Transverse colon (tissue), 4 donors: ENCODE measurements at regions not wholly inside any gene's neighbourhood (a gene's known extent, or its start where the extent isn't known, plus 50 kb on each side); places are given as distances from the start of the nearest gene placed in this dataset.

Source experiments
- DNase-seq: peaks from one replicate; pipeline ENCODE4 v3.0.0-alpha.2; 2019
- H3K27ac ChIP-seq, 4 donors: fragments of 200-600 bp; sonication (generic); 2 replicates each; pipeline ENCODE4 v1.5.1; 2016 to 2018; ENCODE audit warnings: inconsistent platforms in 4 of 4
- H3K27me3 ChIP-seq: fragments of 200-600 bp; sonication (generic); 2 replicates; pipeline ENCODE4 v1.5.1; 2017; ENCODE audit warnings: inconsistent platforms
- H3K36me3 ChIP-seq, 4 donors: fragments of 200-600 bp; sonication (generic); 2 replicates each; pipeline ENCODE4 v1.5.1; 2017 to 2019; ENCODE audit warnings: inconsistent platforms in 4 of 4
- H3K4me1 ChIP-seq, 4 donors: fragments of 200-600 bp; sonication (generic); 2 replicates each; pipeline ENCODE4 v1.5.1; 2017 to 2020; ENCODE audit warnings: inconsistent platforms in 4 of 4
- H3K4me3 ChIP-seq, 4 donors: fragments of 200-600 bp; sonication (generic); 1 replicate in 1 of 4; 2 replicates in 3 of 4; pipeline versions ENCODE4 v1.5.1 to v1.6.1; 2017 to 2019; ENCODE audit warnings: inconsistent platforms in 4 of 4
- H3K9me3 ChIP-seq, 2 donors: fragments of 200-600 bp; sonication (generic); 2 replicates each; pipeline ENCODE4 v1.5.1; 2017 to 2019; ENCODE audit warnings: inconsistent platforms in 2 of 2
- CTCF ChIP-seq, 5 experiments: fragments of 200-600 bp in 3 of 5; fragments of 450-650 bp in 2 of 5; sonication (generic) in 3 of 5; IDR thresholded peaks; 1 replicate in 2 of 5; 2 replicates in 3 of 5; pipeline ENCODE4 v1.5.1; 2016 to 2017; ENCODE audit warnings: antibody characterized with exemption in 5 of 5, inconsistent platforms in 3 of 5, mild to moderate bottlenecking in 2 of 5, moderate library complexity in 1 of 5
- EP300 ChIP-seq: sonication (generic); formaldehyde crosslinking; IDR thresholded peaks from one replicate; pipeline ENCODE4 v1.6.1; 2017; ENCODE audit warnings: antibody characterized with exemption, low read depth
- POLR2A ChIP-seq: fragments of 450-650 bp; IDR thresholded peaks from one replicate; pipeline ENCODE4 v1.6.1; 2016; ENCODE audit warnings: antibody characterized with exemption, mild to moderate bottlenecking, moderate library complexity
- POLR2AphosphoS5 ChIP-seq, 3 donors: sonication (generic); formaldehyde crosslinking; IDR thresholded peaks; one replicate each; pipeline ENCODE4 v1.6.1; 2016; ENCODE audit warnings: antibody characterized with exemption in 3 of 3
- WGBS, 2 donors: methylation state at CpG; one replicate each; pipeline ENCODE4 v1.1.5; 2018; ENCODE audit warnings: low coverage in 1 of 2; 5-methylcytosine and 5-hydroxymethylcytosine counted together
- in situ Hi-C, 4 donors: fragments of 200-750 bp; cut with MboI; loops; one replicate each; pipeline versions ENCODE4 v1.15.0 to v1.15.1; 2017; ENCODE audit warnings: low sequenced_read_pairs in 3 of 4, low pct_ligation_motif_present in 1 of 4, low pct_unique_long_range_greater_than_20kb in 1 of 4
- intact Hi-C: fragments of 100-400 bp; cut with DNase I; formaldehyde crosslinking; loops from one replicate; pipeline ENCODE4 v1.15.1; 2023; ENCODE audit warnings: low total_unique reads

GRCh38 chr2:11022591-11023273, 111.0 kb downstream of the KCNF1 start:
- H3K4me1 ChIP-seq: no peaks in the 10 kb centered on the region
- peaks cover 4% of the 10 kb centered on the region for H3K27me3 ChIP-seq
- H3K4me3 ChIP-seq: no peak overlapping the region
- WGBS, 2 donors: 74% methylated on average over 12 of the region's 12 CpGs; no CpG with 5 or more reads in 1 of the 2 donors
- in situ Hi-C loops (no loop called here), intact Hi-C loops (no loop called here)
- no peaks in the 10 kb centered on the region for H3K9me3 ChIP-seq
- no peak for DNase-seq
- no peaks in the 10 kb centered on the region for H3K36me3 ChIP-seq
- H3K27ac ChIP-seq: no peak overlapping the region
- no peak for TF ChIP-seq POLR2AphosphoS5 (IDR thresholded peaks at IDR 0.05)
- no peak for TF ChIP-seq EP300
- no peak for TF ChIP-seq POLR2A
- TF ChIP-seq CTCF (IDR thresholded peaks at IDR 0.05): no peak

- Histone ChIP-seq H3K27ac (no peak overlapping the region), H3K4me1 (no peaks in the 10 kb centered on the region), H3K4me3 (no peak overlapping the region), H3K9me3 (no peaks in the 10 kb centered on the region), H3K36me3 (no peaks in the 10 kb centered on the region), H3K27me3 (peaks cover 4% of the 10 kb centered on the region)
- WGBS, 2 donors: 60 to 74% methylated on average over 2 to 29 of the region's 29 CpGs
- in situ Hi-C loops (no loop called here), intact Hi-C loops (no loop called here)
- no peak for DNase-seq
- TF ChIP-seq EP300: no peak
- TF ChIP-seq POLR2AphosphoS5 (IDR thresholded peaks at IDR 0.05): no peak
- no peak for TF ChIP-seq POLR2A
- no peak for TF ChIP-seq CTCF (IDR thresholded peaks at IDR 0.05)
These were observed 111.9 kb downstream of the KCNF1 start for GRCh38 chr2:11023326-11024258.

- 28 to 30% methylated on average over 14 of the region's 14 CpGs for WGBS, 2 donors
- no peak for TF ChIP-seq POLR2A
- TF ChIP-seq POLR2AphosphoS5 (IDR thresholded peaks at IDR 0.05): no peak
- TF ChIP-seq EP300: no peak
- TF ChIP-seq CTCF (IDR thresholded peaks at IDR 0.05): no peak
- no peaks in the 10 kb centered on the region for H3K4me1 ChIP-seq
- no peaks in the 10 kb centered on the region for H3K9me3 ChIP-seq
- no peak overlapping the region for H3K4me3 ChIP-seq
- no peak for DNase-seq
- intact Hi-C loops: no loop called here
- no peak overlapping the region for H3K27ac ChIP-seq
- no peaks in the 10 kb centered on the region for H3K36me3 ChIP-seq
- in situ Hi-C loops: no loop called here
- H3K27me3 ChIP-seq: no peaks in the 10 kb centered on the region
These were observed 112.5 kb downstream of the KCNF1 start for GRCh38 chr2:11024259-11024645.

GRCh38 chr2:11024687-11025086, 113.0 kb downstream of the KCNF1 start:
- no peak overlapping the region for H3K4me3 ChIP-seq
- H3K27me3 ChIP-seq: no peaks in the 10 kb centered on the region
- TF ChIP-seq CTCF (IDR thresholded peaks at IDR 0.05): no peak
- no peak for TF ChIP-seq POLR2AphosphoS5 (IDR thresholded peaks at IDR 0.05)
- no peak for TF ChIP-seq EP300
- TF ChIP-seq POLR2A: no peak
- no peaks in the 10 kb centered on the region for H3K36me3 ChIP-seq
- 74 to 89% methylated on average over 5 to 7 of the region's 7 CpGs for WGBS, 2 donors
- H3K9me3 ChIP-seq: no peaks in the 10 kb centered on the region
- no peak for DNase-seq
- intact Hi-C loops (no loop called here), in situ Hi-C loops (no loop called here)
- no peaks in the 10 kb centered on the region for H3K4me1 ChIP-seq
- H3K27ac ChIP-seq: no peak overlapping the region
